Left ventricle myocardium superior (tissue), 1 donor: ENCODE measurements at regions not wholly inside any gene's neighbourhood (a gene's known extent, or its start where the extent isn't known, plus 50 kb on each side); places are given as distances from the start of the nearest gene placed in this dataset.
"Not testable (repeated sequence)": the region's sequence is repeated elsewhere in the genome, so short reads cannot be mapped to it uniquely, and the experiment has no call there.

Experiments used
- ATAC-seq: fragments of 200-7000 bp; cut with Tn5 transposase; one replicate; pipeline ENCODE4 v1.9.1; 2020; ENCODE audit warnings: mild to moderate bottlenecking, moderate library complexity
- DNase-seq: peaks from one replicate; pipeline ENCODE4 v3.0.0-alpha.2; 2020
- intact Hi-C: fragments of 100-400 bp; cut with micrococcal nuclease; formaldehyde crosslinking; loops from one replicate; pipeline ENCODE4 v1.11.0; 2022
- donor health status: DM: no; HTN: yes; CAD: no; lungs with severe emphysema.

GRCh38 chr6:113668641-113669408 is 188.3 kb upstream of the MARCKS start:
- DNase-seq = no peak
- intact Hi-C loops = no loop called here
- ATAC-seq = peak; percentile 63

GRCh38 chr6:113669606-113670005 is 187.5 kb upstream of the MARCKS start:
- ATAC-seq = peak; percentile 41
- no peak for DNase-seq
- intact Hi-C loops = no loop called here

GRCh38 chr6:113671421-113671820 is 185.7 kb upstream of the MARCKS start:
- intact Hi-C loops = no loop called here
- no peak for ATAC-seq
- DNase-seq = no peak

GRCh38 chr6:113672491-113673149 is 184.5 kb upstream of the MARCKS start:
- DNase-seq = peak; percentile 82
- peak; percentile 86 for ATAC-seq
- intact Hi-C loops = no loop called here

- ATAC-seq (no peak), DNase-seq (no peak)
- intact Hi-C loops = no loop called here
Measured at GRCh38 chr6:113674075-113674474, 183.1 kb upstream of the MARCKS start.

- intact Hi-C loops = no loop called here
- ATAC-seq = no peak
Measured at GRCh38 chr6:113676057-113676456, 181.1 kb upstream of the MARCKS start.

GRCh38 chr6:113676968-113677367 is 180.2 kb upstream of the MARCKS start:
- intact Hi-C loops = no loop called here
- ATAC-seq (peak; percentile 36), DNase-seq (no peak)

More at GRCh38 chr6:113676057-113676456, 181.1 kb upstream of the MARCKS start:
- no peak for DNase-seq

GRCh38 chr6:113679051-113679450 is 178.1 kb upstream of the MARCKS start:
- ATAC-seq (no peak), DNase-seq (no peak)
- intact Hi-C loops = no loop called here

- intact Hi-C loops = no loop called here
- DNase-seq (no peak), ATAC-seq (no peak)
Measured at GRCh38 chr6:113680301-113680700, 176.8 kb upstream of the MARCKS start.

- no peak for ATAC-seq
- intact Hi-C loops = no loop called here
Measured at GRCh38 chr6:113683968-113684367, 173.2 kb upstream of the MARCKS start.

GRCh38 chr6:113684382-113684901 is 172.7 kb upstream of the MARCKS start:
- no peak for ATAC-seq
- intact Hi-C loops = no loop called here

More at GRCh38 chr6:113683968-113684367, 173.2 kb upstream of the MARCKS start:
- no peak for DNase-seq

GRCh38 chr6:113686049-113686448 is 171.1 kb upstream of the MARCKS start:
- intact Hi-C loops = no loop called here
- ATAC-seq = no peak
- DNase-seq = no peak

More at GRCh38 chr6:113684382-113684901, 172.7 kb upstream of the MARCKS start:
- no peak for DNase-seq

GRCh38 chr6:113689620-113690019 is 167.5 kb upstream of the MARCKS start:
- not testable (repeated sequence) for ATAC-seq

GRCh38 chr6:113690281-113691259 is 166.6 kb upstream of the MARCKS start:
- no peak for ATAC-seq
- no peak for DNase-seq
- intact Hi-C loops = no loop called here

More at GRCh38 chr6:113689620-113690019, 167.5 kb upstream of the MARCKS start:
- DNase-seq, intact Hi-C loops: not testable (repeated sequence)

GRCh38 chr6:113691260-113691656 is 165.9 kb upstream of the MARCKS start:
- intact Hi-C loops = no loop called here
- ATAC-seq (no peak), DNase-seq (no peak)

GRCh38 chr6:113693851-113694250 is 163.3 kb upstream of the MARCKS start:
- DNase-seq (no peak), ATAC-seq (no peak)
- intact Hi-C loops = no loop called here

GRCh38 chr6:113694278-113695077 is 162.7 kb upstream of the MARCKS start:
- intact Hi-C loops = no loop called here
- ATAC-seq (no peak), DNase-seq (no peak)

GRCh38 chr6:113695516-113695915 is 161.6 kb upstream of the MARCKS start:
- intact Hi-C loops = no loop called here
- DNase-seq (no peak), ATAC-seq (no peak)
